ENCODE measurements at regions not wholly inside any gene's neighbourhood (a gene's known extent, or its start where the extent isn't known, plus 50 kb on each side); places are given as distances from the start of the nearest gene placed in this dataset.

DNA sequence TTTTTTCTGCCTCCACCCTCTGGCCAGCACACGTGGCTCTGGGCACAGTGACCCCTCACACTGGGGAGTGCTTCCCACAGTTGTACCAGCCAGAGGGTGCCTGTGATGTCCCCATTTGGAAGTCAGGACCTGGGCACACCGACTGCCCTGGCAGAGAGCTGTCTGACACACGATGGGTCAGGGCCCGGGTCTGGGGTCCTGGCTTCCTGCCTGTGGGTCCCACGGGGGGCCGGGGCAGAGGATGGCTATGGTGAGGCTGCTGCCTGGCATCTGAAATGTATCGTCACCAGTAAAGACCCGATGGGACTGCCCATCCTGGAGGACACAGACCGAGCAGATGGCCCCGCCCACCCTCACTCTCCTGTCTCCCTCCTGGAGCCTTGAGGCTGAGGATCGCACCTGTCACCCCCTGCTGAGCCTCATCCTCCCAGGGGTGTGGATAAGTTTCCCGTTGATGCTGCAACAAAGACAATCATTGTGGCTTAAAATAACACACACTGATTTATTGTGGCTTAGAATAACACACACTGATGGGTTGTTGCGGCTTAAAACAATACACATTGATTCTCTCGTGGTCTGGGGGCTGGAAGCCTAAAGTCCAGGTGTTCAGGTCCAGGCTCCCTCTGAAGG is 88.8 kb upstream of the TTC34 start:
- no peak for DNase-seq

DNA sequence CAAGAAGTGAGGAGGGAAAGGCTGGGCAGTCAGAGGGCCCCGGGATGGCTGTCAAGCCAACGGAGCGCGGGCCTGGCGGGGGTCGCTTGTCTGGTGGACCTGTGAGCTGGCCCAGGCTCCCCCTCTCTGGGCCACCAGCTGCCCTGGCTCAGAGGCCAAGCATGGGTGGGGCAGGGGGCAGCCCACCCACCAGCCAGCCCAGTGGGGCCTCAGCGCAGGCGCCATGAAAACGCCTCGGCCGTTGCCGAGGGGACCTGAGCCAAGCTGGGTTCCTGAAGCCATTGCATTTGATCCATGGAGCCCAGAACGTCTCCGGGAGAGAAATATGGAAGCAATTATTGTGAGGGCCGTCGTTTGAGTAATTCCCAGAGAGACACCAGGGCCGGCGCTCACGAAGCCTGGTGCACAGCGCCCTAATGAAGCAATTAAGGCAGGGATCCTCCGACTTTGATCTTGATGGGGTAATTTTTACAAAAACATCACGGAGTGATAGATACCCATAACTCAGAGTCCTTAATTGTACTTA is 90.5 kb upstream of the TTC34 start:
- no peak for DNase-seq

DNA sequence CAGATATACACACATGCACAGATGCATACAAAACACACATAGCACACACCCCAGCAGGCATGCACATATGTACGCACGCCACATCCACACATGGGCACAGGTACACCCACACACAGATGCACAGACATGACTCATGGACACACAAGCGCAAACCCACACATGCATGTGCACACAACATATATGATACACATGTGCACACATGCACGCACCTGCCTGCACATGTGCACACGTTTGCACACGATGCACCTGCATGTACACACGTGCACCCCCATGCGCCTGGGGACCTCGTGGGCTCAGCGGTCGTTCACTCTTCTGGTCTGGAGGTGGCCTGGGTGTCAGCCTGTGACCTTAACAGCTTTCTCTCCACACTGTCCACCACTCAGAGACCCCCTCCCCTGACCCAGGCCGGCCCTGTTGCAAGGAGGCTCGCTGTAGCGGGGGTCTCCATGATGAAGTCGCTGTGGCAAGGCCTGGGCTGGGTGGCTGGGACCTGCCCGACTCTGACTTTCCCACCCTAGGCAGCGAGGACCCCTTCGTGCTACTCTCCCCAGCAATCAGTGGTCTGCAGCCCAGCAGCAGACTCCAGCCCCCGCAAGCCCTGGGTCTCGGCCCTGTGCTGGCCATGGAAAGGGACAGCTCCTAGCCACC is 92.1 kb upstream of the TTC34 start:
- DNase-seq: no peak

DNA sequence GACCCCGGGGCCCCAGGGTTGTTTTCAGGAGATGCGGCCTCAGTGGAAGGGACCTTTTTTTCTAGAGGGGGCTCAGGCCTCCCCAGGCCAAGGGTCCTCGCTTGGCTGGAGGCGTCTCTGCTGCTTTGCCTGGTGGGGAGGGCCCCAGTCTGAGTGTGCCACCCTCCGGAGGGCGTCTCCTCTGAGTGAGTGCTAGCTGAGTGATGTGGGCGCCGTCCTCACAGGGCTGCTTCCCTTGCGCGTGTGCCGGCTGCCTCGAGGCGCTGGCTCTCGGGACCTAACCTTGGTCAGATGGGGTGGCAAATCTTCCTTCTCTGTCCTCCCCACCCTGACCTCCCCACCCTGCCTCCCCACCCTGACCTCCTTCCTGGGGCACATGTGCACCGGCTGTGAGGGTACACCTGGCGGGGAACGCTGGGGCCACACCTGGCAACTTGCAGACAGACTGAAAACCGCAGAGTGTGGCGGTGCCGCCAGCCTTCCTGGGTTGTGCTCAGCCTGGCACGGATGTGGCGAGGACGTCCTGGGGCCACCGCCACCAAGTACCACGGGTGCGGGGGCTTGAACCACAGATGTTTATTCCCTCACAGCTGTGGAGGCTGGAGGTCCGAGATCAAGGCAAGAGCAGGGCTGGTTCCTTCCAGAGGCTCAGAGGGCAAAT is 93.0 kb upstream of the TTC34 start:
- DNase-seq: no peak

DNA sequence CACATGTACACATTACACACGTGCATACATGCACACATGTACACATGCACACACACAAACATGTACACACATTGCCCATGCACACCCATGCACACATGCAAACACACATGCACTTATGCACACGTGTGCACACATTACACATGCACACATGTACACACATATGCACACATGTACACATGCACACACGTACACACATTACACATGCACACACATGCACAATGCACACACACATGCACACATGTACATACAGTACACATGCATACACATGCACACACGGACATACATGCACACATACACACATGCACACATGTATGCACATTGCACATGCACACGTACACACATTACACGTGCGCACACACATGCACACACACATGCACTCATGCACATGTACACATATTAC is 95.3 kb upstream of the TTC34 start:
- DNase-seq: no peak

DNA sequence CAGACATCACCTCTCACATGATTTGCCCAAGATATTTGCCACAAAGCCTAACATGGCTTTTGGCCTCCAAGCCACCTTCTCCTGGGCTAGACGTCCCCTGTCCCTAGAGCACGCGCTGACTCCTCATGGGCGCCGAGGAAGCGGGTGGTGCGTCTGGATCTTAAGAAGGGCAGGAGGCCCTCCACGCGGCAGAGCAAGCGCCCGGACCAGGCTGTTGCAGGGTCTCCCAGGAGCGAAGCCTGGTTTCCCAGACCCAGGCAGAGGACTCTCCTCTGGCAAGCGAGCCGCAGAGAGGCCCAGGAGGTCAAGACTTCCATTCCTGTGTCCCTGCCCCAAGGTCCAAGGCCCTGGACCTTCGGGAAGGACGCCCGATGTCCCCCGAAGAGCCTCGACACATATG is 101.7 kb upstream of the TTC34 start:
- no peak for DNase-seq

DNA sequence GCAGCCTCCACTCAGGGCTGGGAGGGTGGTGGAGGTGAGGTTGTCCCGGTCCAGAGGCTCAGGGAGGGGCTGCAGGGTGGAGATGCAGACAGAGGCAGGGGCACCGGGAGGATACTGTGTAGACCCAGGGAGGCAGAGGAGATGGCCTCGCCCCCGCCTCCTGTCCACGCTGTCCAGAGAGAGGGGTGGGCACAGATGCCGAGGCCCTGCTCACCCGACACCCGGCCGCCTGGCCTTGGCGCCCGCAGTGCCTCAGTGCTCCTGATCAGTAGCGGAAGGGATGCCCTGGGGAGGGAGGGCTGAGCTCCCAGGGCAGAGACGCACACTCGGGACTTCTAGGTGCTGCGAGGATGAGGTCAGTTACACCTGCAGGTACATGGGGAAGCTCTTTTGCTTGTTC is 102.7 kb upstream of the TTC34 start:
- DNase-seq: no peak

DNA sequence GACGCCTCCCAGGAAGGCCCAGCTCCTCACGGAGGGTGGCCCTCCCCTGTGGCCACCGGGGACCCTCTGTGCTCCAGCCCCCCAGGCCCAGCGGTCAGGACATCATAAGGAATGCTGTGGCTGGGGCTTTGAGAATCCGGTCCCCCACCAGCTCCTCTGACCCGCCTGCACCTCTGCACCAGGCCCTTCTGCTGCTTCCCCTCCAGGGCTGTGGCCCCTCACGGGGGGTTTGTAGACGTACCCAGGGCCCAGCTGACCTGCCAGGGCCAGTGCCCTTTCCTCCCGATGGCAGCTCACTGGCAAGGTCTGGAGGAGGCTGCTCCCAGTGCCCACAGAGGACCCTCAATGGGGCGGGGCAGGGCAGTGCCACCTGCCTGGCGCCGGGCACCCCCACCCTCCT is 103.9 kb upstream of the TTC34 start:
- no peak for DNase-seq

DNA sequence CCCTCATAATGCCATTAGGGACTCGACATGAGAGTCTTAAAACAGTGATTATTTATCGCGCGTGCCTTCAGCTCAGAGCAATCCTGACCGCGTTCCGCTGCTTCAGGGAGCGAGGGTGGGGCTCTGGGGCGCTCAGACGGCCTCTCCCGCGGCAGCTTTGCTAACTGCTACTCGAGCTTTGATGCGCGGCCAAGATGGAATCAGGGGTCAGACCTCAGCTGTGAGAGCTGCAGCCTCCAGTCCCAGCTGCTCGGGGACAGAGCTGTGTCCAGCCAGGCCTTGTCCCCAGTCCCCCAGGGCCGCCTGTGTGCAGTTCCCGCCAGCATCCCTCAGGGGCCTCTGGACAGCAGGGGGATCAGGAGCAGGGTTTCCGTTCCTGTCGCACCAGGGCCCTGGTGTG is 104.6 kb upstream of the TTC34 start:
- no peak for DNase-seq

DNA sequence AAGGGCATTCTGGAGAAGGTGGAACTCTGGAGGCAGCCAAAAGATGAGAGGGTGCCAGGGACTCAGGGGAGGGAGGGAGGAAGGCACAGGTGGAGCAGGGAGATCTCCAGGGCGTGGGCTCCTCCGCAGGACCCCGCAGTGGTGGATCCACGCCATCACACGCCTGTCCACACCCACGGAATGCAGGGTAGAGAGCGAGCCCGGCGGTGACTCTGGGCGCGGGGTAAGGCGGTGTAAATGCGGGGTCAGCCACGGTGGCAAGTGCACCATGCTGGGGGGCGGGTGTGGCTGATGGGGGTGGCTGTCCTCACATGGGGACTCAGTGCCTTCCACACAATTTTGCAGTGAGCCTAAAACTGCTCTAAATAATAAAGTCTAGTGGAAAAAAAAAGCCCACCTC is 105.1 kb upstream of the TTC34 start:
- DNase-seq: no peak

DNA sequence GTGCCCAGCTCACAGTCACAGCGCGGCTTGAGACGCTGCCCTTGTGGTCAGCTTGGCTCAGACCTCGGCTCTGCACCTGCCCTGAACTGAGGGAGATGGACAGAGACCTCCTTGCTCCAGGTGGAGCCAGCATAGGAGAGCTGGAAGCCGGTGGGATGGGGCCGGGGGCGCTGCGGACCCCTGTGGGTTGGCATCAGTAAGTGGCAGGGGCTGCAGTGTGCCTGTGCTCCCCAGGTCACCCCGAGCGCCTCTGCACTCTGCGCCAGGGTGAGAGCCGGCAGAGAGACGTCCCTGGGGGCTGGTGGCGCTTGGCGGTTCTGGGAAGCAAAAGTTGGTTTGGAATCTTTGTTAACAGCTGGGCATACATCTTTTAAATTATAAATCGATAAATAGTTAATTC is 105.6 kb upstream of the TTC34 start:
- DNase-seq: no peak

DNA sequence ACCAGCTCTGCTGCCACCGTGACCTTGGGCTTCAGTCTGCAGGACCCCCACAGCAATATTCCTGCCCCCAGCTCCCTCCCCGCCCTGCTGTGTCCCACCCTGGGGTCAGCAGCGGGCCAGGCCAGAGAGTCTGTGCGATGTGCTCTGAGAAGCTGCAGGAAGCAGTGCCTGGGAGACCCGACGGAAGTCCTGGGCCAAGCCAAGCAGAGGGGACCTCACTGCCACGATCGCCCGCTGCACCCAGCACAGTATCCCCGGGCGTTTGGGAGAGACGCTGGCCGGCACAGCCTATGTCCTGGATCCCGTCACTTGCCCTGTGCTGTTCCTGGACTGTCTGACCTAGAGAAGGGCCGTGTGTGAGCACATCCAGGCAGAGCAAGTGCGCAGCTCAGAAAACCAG is 106.6 kb upstream of the TTC34 start:
- DNase-seq: no peak

DNA sequence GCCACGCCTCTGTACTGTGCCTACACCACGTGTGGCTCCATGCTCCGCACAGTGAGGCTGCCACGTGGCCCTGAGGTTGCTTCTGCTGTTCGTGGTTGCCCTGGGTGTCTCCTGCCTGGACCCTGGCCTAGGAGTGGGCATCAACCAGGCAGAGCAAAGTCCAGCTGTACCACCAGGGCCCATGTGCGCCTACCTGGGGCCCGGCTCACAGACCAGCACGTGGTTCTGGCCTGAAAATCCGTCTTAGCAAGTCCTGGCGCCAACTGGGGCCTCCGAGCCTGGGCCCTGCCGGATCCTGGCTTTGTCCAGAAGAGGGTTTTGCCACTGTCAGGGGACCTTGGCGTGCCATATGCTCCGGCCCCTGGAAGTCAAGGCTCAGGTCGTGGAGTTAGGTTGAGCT is 107.1 kb upstream of the TTC34 start:
- no peak for DNase-seq

DNA sequence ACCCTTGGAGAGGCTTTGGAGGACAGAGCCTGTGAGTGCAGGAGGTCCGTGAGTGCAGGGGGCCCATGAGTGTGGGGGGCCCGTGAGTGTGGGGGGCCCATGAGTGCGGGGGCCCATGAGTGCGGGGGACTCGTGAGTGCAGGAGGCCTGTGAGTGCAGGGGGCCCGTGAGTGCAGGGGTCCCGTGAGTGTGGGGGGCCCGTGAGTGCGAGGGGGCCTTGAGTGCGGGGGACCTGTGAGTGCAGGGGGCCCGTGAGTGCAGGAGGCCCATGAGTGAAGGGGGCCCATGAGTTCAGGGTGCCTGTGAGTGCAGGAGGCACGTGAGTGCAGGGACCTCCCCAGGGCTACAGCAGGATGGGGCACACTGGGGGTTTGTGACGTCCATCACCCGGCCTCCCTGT is 108.3 kb upstream of the TTC34 start:
- DNase-seq: no peak

DNA sequence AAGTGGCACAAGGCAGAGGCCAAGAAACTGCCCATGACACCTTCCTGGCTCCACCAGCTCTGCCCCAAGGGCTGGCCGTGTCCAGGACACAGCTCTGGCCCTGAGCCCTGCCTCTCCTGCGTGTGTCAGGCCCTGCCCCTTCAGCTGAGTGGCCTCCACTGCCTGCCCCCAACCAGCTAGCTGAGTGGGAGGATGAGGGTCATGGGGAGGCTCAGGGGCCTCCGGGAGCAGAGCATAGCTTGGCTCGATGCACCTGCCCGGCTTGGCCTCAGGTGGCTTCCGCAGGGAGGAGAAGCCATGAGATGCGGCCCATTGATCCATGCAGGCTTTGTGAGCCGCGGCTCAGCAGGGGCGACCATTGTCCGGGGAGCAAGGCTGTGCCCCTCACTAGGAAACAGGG is 108.7 kb upstream of the TTC34 start:
- DNase-seq: no peak

DNA sequence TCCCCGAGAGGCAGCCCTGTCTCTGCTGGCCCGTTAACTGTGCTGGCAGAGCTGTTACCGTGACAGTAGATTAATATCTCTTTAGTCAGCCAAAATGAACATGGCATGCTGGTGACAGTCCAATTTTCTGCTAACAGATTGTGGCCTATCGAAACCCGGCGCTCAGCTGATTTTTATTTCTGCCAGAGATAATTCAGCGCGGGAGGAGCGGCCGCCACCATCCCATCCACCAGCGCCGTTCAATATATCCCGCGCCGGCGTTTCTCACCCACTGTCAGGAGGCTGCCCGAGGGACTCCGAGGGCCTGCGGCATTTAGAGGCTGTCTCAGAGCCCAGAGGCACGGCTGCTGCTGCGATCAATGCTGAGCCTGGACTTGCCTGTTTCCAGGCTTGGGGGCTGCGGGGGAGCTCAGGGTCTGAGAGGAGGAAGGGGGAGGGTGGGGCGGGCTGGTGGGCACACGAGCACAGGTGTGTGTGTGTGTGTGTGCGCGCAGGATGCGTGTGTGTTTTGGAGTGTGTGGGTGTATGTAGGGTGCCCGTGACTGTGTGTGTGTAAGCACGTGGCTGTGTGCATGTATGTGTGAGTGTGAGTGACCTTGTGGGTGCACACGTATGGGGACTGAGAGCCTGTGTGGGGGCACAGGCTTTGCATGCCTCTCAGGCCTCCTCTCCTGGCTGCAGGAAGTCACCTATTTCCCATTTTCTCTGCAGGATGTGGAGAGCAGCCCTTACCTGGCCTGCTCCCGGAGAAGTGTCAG is 109.7 kb upstream of the ACTRT2 start:
- DNase-seq: no peak

DNA sequence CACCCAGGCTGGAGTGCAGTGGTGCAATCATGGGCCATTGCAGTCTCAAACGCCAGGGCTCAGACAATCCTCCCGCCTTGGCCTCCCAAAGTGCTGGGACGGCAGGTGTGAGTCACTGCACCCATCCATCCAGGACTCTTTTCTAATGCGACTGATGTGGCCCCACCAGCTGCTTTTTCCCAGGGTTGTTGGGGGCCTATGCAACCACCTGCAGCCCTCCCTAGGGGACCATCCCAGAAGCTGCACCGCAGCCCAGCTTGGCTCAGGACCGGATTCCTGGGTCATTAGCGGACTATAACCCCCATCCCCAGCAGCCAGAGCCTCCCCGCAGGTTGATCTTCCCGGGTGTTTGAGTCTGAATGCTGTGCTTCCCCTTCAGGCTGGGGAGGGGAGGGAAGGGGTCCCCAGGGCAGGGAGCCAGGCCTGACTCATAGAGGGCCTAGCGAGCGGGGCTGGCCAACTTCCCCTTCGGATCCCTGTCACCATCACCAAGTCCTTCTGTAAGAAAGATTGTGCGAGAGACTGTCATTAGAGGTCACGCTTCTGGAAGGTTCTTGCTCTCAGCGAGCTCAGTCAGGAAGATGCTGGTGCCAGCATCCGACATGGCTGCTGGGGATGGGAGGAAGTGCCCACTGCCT is 108.7 kb upstream of the ACTRT2 start:
- DNase-seq: no peak

DNA sequence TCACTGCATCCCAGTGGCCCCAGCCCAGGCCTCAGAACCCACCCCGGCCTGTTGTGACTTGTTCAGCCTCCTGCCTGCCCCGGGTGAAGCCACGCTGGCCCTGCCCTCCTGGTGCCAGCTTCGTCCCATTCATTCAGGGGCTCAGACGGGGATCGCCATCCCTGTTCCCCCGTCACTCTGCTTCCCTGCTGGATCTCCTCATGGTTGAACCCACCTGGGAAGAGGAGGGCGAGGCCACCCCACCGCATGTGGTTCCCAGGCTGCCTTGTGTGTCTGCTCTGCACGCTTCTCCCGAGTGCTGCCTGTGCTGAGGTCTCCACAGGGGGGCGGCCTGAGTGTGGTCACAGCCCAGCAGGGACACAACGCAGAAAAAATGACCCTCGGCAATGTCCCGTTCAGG is 108.2 kb upstream of the ACTRT2 start:
- DNase-seq: no peak

DNA sequence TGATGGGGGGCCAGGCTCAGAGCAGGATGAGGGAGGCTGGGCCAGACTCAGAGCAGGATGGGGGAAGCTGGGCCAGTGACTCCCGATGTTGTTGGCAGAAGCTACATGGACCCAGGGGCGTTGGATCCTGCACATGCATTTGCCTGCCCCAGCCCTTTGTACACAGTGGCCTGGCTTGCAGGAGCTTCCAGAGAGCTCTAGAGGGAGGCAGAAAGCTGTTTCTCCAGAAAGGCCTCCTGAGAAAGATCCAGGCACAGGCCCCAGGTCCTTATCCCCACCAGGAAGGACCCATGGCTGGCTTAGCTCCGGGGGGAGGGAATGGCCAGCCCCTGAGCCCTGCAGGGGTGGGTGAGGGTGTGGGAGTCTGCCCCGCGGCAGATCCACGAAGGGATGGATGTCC is 106.6 kb upstream of the ACTRT2 start:
- no peak for DNase-seq

DNA sequence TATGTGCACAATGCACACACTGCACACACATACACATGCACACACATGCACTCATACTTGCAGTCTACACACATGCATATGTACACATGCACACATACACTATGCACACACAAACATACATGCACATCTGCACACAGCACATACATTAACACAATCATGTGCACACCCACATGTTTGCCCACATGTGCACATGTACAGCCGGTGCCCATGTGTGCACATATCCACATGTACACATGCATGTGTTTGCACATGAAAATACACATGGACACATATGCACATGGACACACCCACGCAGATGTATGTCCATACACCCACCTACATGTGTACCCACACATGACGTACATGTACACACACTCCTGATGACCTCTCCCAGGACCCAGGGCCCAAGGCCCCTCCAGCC is 105.1 kb upstream of the ACTRT2 start:
- DNase-seq: no peak

DNA sequence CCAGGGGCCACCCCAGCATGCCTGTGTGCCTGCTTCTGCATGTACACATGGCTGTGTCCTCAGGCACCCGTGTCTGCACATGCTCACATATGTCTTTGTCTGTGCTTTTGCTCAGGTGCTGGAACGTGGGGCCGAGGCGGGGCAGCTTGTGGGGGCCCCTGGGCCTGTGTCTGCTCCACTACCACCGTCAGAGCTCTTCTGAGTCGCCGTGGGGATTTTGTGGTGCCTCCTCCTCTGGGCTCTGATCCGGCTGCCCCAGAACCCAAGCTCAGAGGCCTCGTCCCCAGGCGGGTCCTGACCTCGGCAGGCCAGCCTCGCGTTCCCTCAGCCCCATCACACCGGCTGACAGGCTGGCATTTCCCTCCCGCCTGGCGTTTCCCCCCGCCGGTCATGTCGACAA is 104.6 kb upstream of the ACTRT2 start:
- DNase-seq: no peak

DNA sequence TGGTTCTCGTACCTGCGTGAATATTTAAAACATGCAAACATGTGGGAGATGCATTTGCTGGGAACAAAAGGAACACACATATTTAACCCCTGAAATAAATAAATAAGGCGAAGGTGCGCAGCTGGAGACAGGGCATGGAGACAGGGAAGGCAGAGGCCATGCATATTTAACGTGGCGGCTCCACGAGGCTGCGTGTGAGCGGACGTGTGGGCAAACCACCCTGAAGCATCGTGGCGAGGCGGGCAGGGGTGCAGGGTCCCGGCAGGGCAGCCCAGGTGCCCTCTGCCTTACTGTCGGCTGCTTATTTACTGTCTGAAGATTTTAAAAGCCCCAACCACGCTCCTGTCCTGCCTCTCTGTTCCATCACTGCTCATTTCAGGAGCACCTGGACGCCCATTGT is 104.0 kb upstream of the ACTRT2 start:
- no peak for DNase-seq

DNA sequence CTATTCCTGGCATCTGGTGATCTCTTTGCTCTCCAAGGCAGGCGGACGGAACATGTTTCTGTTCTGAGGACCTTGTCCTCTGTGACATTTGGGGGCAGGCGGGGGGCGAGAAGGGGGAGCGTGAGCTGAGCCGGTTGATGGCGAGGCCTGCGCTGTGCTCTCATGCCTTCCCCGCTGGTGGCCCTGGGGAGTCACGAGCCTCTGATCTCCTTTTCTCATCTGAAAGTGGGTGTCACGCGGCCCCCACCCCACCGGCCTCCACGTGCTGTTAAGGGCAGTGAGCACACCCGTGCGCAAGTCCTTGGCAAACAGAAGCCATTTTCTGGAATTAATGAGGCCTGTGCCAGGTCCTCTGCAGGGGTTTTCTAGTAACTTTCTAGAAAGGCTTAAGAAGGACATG is 102.8 kb upstream of the ACTRT2 start:
- DNase-seq: no peak
